ENCODE measurements at regions not wholly inside any gene's neighbourhood (a gene's known extent, or its start where the extent isn't known, plus 50 kb on each side); places are given as distances from the start of the nearest gene placed in this dataset.
"Not testable (repeated sequence)": the region's sequence is repeated elsewhere in the genome, so short reads cannot be mapped to it uniquely, and the experiment has no call there.

DNA sequence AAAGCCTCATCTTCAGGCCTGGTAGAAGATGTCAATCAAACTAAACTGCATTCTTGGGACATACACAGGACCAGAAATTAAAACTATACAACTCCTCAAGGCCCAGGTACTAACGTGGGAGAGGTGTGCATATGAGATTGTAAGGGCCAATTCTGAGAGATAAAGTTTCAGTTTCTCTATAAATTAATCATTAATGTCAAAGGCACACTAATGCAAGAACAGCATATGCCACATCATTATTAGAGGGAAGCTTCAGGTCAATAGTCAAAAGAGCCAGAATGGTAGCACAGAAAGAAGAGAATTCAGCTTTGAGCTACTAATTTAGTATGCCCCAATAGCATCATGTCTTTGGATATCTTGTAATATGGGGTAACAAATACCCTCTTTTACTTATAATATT is 744.9 kb upstream of the MGAT4C start:
- Histone ChIP-seq H2AFZ (ENCODE audit: low read depth) (no peak overlapping the region), H3K79me2 (ENCODE audit: insufficient read depth, low read depth) (no peaks in the 10 kb centered on the region), H3K4me3 (IDR thresholded peaks at IDR 0.05; ENCODE audit: insufficient read depth, low read depth, low read length) (no peak overlapping the region), H3K4me1 (ENCODE audit: low read depth, poor library complexity, severe bottlenecking) (no peaks in the 10 kb centered on the region), H3K27ac (no peak overlapping the region), H3K9ac (no peak overlapping the region), H3K4me2 (no peak overlapping the region), H4K20me1 (ENCODE audit: insufficient read depth) (no peaks in the 10 kb centered on the region), H3K27me3 (ENCODE audit: insufficient read depth, low read depth) (no peaks in the 10 kb centered on the region), H3K36me3 (ENCODE audit: insufficient read depth) (no peaks in the 10 kb centered on the region)
- TF ChIP-seq, protein P1, sequence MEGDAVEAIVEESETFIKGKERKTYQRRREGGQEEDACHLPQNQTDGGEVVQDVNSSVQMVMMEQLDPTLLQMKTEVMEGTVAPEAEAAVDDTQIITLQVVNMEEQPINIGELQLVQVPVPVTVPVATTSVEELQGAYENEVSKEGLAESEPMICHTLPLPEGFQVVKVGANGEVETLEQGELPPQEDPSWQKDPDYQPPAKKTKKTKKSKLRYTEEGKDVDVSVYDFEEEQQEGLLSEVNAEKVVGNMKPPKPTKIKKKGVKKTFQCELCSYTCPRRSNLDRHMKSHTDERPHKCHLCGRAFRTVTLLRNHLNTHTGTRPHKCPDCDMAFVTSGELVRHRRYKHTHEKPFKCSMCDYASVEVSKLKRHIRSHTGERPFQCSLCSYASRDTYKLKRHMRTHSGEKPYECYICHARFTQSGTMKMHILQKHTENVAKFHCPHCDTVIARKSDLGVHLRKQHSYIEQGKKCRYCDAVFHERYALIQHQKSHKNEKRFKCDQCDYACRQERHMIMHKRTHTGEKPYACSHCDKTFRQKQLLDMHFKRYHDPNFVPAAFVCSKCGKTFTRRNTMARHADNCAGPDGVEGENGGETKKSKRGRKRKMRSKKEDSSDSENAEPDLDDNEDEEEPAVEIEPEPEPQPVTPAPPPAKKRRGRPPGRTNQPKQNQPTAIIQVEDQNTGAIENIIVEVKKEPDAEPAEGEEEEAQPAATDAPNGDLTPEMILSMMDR (conservative IDR thresholded peaks at IDR 0.05; ENCODE audit: low read depth, low read length): no peak

GRCh38 chr12:86985298-86985697 is 729.1 kb upstream of the MGAT4C start:
- Histone ChIP-seq H3K36me3 (ENCODE audit: insufficient read depth) (no peaks in the 10 kb centered on the region), H3K27me3 (ENCODE audit: insufficient read depth, low read depth) (no peaks in the 10 kb centered on the region), H3K4me1 (ENCODE audit: low read depth, poor library complexity, severe bottlenecking) (no peaks in the 10 kb centered on the region), H3K9ac (no peak overlapping the region), H3K27ac (no peak overlapping the region), H3K4me3 (IDR thresholded peaks at IDR 0.05; ENCODE audit: insufficient read depth, low read depth, low read length) (no peak overlapping the region), H4K20me1 (ENCODE audit: insufficient read depth) (no peaks in the 10 kb centered on the region), H3K4me2 (no peak overlapping the region), H2AFZ (ENCODE audit: low read depth) (no peak overlapping the region), H3K79me2 (ENCODE audit: insufficient read depth, low read depth) (no peaks in the 10 kb centered on the region)
- TF ChIP-seq, protein P1 (conservative IDR thresholded peaks at IDR 0.05; ENCODE audit: low read depth, low read length): no peak

DNA sequence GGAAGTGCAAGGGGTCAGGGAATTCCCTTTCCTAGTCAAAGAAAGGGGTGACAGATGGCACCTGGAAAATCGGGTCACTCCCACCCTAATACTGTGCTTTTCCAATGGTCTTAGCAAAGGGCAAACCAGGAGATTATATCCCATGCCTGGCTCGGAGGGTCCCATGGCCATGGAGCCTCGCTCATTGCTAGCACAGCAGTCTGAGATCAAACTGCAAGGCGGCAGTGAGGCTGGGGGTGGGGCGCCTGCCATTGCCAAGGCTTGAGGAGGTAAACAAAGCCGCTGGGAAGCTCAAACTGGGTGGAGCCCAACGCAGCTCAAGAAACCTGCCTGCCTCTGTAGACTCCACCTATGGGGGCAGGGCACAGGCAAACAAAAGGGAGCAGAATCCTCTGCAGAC is 714.4 kb upstream of the MGAT4C start:
- H3K36me3 ChIP-seq (ENCODE audit: insufficient read depth); H3K79me2 ChIP-seq (ENCODE audit: insufficient read depth, low read depth); H4K20me1 ChIP-seq (ENCODE audit: insufficient read depth); H3K4me3 ChIP-seq (IDR thresholded peaks at IDR 0.05; ENCODE audit: insufficient read depth, low read depth, low read length); H3K27me3 ChIP-seq (ENCODE audit: insufficient read depth, low read depth); H3K9ac ChIP-seq; H2AFZ ChIP-seq (ENCODE audit: low read depth); H3K27ac ChIP-seq; H3K4me2 ChIP-seq; H3K4me1 ChIP-seq (ENCODE audit: low read depth, poor library complexity, severe bottlenecking): not testable (repeated sequence)

GRCh38 chr12:86959766-86960458 is 703.7 kb upstream of the MGAT4C start:
- no peaks in the 10 kb centered on the region for H3K36me3 ChIP-seq (ENCODE audit: insufficient read depth)
- H3K79me2 ChIP-seq (ENCODE audit: insufficient read depth, low read depth): no peaks in the 10 kb centered on the region
- no peaks in the 10 kb centered on the region for H3K4me1 ChIP-seq (ENCODE audit: low read depth, poor library complexity, severe bottlenecking)
- no peak overlapping the region for H3K27ac ChIP-seq
- TF ChIP-seq, protein P1 (conservative IDR thresholded peaks at IDR 0.05; ENCODE audit: low read depth, low read length): no peak
- no peak overlapping the region for H3K4me3 ChIP-seq (IDR thresholded peaks at IDR 0.05; ENCODE audit: insufficient read depth, low read depth, low read length)
- no peak overlapping the region for H3K4me2 ChIP-seq
- no peaks in the 10 kb centered on the region for H3K27me3 ChIP-seq (ENCODE audit: insufficient read depth, low read depth)
- no peak overlapping the region for H2AFZ ChIP-seq (ENCODE audit: low read depth)
- no peaks in the 10 kb centered on the region; the same call in 1 of the 2 replicates for H4K20me1 ChIP-seq (ENCODE audit: insufficient read depth)
- H3K9ac ChIP-seq: no peak overlapping the region

DNA sequence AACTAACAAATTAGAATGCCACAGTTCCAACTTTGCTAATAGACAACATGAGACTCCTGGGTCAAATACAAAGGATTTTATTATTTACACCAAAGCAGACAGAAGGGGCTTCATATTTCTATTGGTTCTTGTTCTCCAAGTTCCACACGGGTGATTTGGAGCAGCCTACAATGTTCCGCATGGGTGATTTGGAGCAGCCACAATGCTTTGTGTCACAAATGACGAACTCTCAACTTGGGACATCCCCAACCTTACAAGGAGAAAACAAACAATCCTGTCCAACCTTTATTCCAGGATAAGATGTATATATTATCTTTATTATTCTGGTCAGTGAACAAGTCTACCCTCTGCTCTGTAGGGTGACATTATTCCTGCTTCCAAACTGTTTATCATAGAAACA is 694.3 kb upstream of the MGAT4C start:
- Histone ChIP-seq H3K9ac (no peak overlapping the region), H3K27ac (no peak overlapping the region), H2AFZ (ENCODE audit: low read depth) (no peak overlapping the region), H4K20me1 (ENCODE audit: insufficient read depth) (no peaks in the 10 kb centered on the region), H3K36me3 (ENCODE audit: insufficient read depth) (no peaks in the 10 kb centered on the region), H3K79me2 (ENCODE audit: insufficient read depth, low read depth) (no peaks in the 10 kb centered on the region), H3K4me3 (IDR thresholded peaks at IDR 0.05; ENCODE audit: insufficient read depth, low read depth, low read length) (no peak overlapping the region), H3K4me1 (ENCODE audit: low read depth, poor library complexity, severe bottlenecking) (no peaks in the 10 kb centered on the region), H3K4me2 (no peak overlapping the region), H3K27me3 (ENCODE audit: insufficient read depth, low read depth) (no peaks in the 10 kb centered on the region)
- TF ChIP-seq, protein P1 (conservative IDR thresholded peaks at IDR 0.05; ENCODE audit: low read depth, low read length): no peak

All from KMS-11 (cell line).